OCI-LY3 (cell line): ENCODE measurements at regions not wholly inside any gene's neighbourhood (a gene's known extent, or its start where the extent isn't known, plus 50 kb on each side); places are given as distances from the start of the nearest gene placed in this dataset.

Experiments
- CTCF ChIP-seq: fragments of 200-600, 300-600 bp; sonication (generic); IDR thresholded peaks from 2 replicates; pipeline ENCODE4 v1.5.1; 2014; ENCODE audit warnings: antibody characterized with exemption, low read length, low read depth
- EZH2phosphoT487 ChIP-seq: fragments of 200-600 bp; shearing (Covaris generic); IDR thresholded peaks from 2 replicates; pipeline ENCODE4 v1.6.1; 2018; ENCODE audit warnings: antibody characterized with exemption, mixed run types, low read depth

GRCh38 chr2:83665154-83665553 lies 793.9 kb downstream of the SUCLG1 start:
- TF ChIP-seq CTCF (no peak), EZH2phosphoT487 (no peak)
